ENCODE measurements at regions not wholly inside any gene's neighbourhood (a gene's known extent, or its start where the extent isn't known, plus 50 kb on each side); places are given as distances from the start of the nearest gene placed in this dataset.

- no peak for TF ChIP-seq CTCF (IDR thresholded peaks at IDR 0.05; ENCODE audit: borderline replicate concordance, extremely low read depth, low read length, poor library complexity, severe bottlenecking)
- TF ChIP-seq EZH2 (IDR thresholded peaks at IDR 0.05; ENCODE audit: borderline replicate concordance, low read depth, low read length, severe bottlenecking): no peak
Measured at GRCh38 chr7:130845581-130846085, 111.6 kb upstream of the KLF14 start.
